ENCODE measurements at regions not wholly inside any gene's neighbourhood (a gene's known extent, or its start where the extent isn't known, plus 50 kb on each side); places are given as distances from the start of the nearest gene placed in this dataset.

DNA sequence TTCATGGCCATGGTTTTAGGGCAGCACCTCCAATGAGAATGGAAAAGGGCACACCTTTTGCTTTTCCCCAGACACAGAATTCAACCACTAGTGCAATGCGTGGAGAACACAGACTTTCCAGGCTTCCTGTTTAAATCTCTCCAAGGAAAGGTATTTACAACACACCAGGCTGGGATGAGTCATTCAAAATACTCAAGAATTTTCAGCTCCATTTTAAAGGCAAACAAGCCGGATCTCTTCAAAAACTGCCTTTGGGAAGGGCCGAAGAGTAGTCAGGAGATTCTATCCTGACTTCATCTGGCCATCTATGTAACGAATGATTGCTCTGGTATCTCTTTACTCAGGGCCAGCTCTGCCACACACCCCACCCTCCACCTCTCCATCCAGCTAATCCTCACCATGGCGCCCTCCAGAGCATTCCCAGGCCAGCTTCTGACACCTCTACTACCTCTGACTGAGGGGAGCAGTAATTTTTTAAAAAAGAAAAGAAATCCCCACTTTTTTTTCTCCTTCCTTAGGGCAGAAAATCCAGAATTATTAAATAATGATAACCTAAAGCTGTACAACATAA lies 254.6 kb downstream of the LY86 start:
- Mint-ChIP-seq H3K36me3 (peaks cover 1% of the 10 kb centered on the region), H3K4me3 (no peak overlapping the region), H3K27me3 (no peaks in the 10 kb centered on the region)

DNA sequence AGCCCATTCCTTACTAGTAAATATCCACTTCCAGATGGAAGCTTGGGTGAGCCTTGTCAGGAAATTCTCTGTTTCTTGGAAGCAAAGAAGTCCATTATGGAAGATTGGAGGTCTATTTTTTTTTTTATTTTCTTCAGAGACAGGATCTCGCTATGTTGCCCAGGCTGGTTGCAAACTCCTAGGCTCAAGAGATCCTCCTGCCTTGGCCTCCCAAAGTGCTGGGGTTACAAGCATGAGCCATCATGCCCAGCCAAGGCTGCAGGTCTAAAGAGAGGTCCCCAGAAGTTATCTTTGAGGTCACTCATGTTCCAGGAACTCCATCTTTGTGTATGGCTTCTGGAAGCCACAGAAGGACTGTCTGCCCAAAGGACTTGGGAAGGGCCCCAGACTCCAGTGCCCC lies 255.3 kb downstream of the LY86 start:
- Mint-ChIP-seq H3K9me3 (peaks cover 5% of the 10 kb centered on the region), H3K27me3 (no peaks in the 10 kb centered on the region), H3K4me1 (no peaks in the 10 kb centered on the region), H3K4me3 (no peak overlapping the region), H3K36me3 (peaks cover 1% of the 10 kb centered on the region), H3K27ac (no peak overlapping the region)

More for the DNA sequence above, 254.6 kb downstream of the LY86 start:
- H3K27ac Mint-ChIP-seq: no peak overlapping the region
- H3K4me1 Mint-ChIP-seq: no peaks in the 10 kb centered on the region
- H3K9me3 Mint-ChIP-seq: peaks cover 5% of the 10 kb centered on the region

DNA sequence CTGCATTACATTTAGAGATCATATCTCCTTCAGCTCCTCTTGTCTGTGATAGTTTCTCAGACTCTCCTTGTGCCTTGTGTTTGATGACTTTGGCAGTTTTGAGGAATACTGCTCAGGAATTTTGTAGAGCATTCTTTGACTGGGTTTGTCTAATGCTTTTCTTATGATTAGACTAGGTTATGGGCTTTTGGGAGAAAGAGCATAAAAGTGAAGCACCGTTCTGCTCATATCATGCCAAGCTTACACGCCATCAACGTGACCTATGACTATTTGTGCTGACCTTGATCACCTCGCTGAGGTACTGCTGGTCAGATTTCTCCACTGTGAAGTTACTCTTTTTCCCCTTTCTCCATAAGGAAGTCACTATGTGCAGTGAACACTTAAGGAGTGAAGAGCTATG lies 256.0 kb downstream of the LY86 start:
- Mint-ChIP-seq H3K9me3 (peaks cover 5% of the 10 kb centered on the region), H3K4me3 (no peak overlapping the region), H3K27me3 (no peaks in the 10 kb centered on the region), H3K36me3 (peaks cover 1% of the 10 kb centered on the region), H3K4me1 (no peaks in the 10 kb centered on the region), H3K27ac (no peak overlapping the region)

GRCh38 chr6:6845603-6846002 lies 257.1 kb downstream of the LY86 start:
- Mint-ChIP-seq H3K36me3 (peaks cover 1% of the 10 kb centered on the region), H3K27ac (no peak overlapping the region), H3K27me3 (no peaks in the 10 kb centered on the region), H3K4me1 (no peaks in the 10 kb centered on the region), H3K9me3 (peaks cover 5% of the 10 kb centered on the region), H3K4me3 (no peak overlapping the region)

DNA sequence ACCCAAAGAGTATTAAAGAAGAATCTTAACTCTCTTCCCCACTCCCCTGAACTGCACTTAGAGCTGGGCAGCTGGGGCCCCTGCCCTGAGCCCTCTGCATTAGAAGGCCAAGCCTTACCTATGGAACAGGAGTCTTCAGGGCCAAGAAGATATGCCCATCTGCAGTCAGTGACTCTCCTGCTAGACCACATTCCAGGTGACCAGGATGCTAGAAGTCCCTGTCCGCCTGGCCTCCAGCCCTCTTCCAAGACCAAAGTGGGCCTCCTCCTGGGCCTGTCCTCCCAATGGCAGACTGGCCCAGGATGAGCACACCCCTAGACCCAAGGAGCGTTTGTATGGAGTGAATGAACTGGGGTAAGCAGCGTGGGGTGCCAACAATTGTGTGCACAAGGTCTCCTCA lies 259.1 kb downstream of the LY86 start:
- no peak overlapping the region for H3K4me3 Mint-ChIP-seq
- peaks cover 5% of the 10 kb centered on the region for H3K9me3 Mint-ChIP-seq
- no peaks in the 10 kb centered on the region for H3K27me3 Mint-ChIP-seq
- peaks cover 1% of the 10 kb centered on the region for H3K36me3 Mint-ChIP-seq
- no peaks in the 10 kb centered on the region for H3K4me1 Mint-ChIP-seq
- H3K27ac Mint-ChIP-seq: no peak overlapping the region

GRCh38 chr6:6851059-6851948 lies 256.5 kb upstream of the RREB1 start:
- no peaks in the 10 kb centered on the region for H3K27me3 Mint-ChIP-seq
- peaks cover 1% of the 10 kb centered on the region for H3K36me3 Mint-ChIP-seq
- peaks cover under 1% of the 10 kb centered on the region for H3K9me3 Mint-ChIP-seq
- no peak overlapping the region for H3K27ac Mint-ChIP-seq
- H3K4me1 Mint-ChIP-seq: peaks cover 10% of the 10 kb centered on the region
- no peak overlapping the region for H3K4me3 Mint-ChIP-seq

GRCh38 chr6:6851949-6852261 lies 255.9 kb upstream of the RREB1 start:
- Mint-ChIP-seq H3K4me1 (peaks cover 16% of the 10 kb centered on the region), H3K36me3 (peaks cover 1% of the 10 kb centered on the region), H3K27ac (no peak overlapping the region), H3K4me3 (no peak overlapping the region), H3K9me3 (no peaks in the 10 kb centered on the region), H3K27me3 (no peaks in the 10 kb centered on the region)

GRCh38 chr6:6856538-6857523 lies 250.9 kb upstream of the RREB1 start:
- H3K9me3 Mint-ChIP-seq: no peaks in the 10 kb centered on the region
- peak overlapping the region; percentile 43 for H3K27ac Mint-ChIP-seq
- peaks cover 29% of the 10 kb centered on the region for H3K4me1 Mint-ChIP-seq
- H3K27me3 Mint-ChIP-seq: no peaks in the 10 kb centered on the region
- H3K4me3 Mint-ChIP-seq: peak overlapping the region; percentile 68
- H3K36me3 Mint-ChIP-seq: no peaks in the 10 kb centered on the region

- H3K27ac Mint-ChIP-seq: no peak overlapping the region
- no peaks in the 10 kb centered on the region for H3K9me3 Mint-ChIP-seq
- H3K27me3 Mint-ChIP-seq: no peaks in the 10 kb centered on the region
- H3K4me3 Mint-ChIP-seq: no peak overlapping the region
- H3K4me1 Mint-ChIP-seq: peaks cover 29% of the 10 kb centered on the region
- H3K36me3 Mint-ChIP-seq: no peaks in the 10 kb centered on the region
Observed at GRCh38 chr6:6857528-6857927, 250.2 kb upstream of the RREB1 start.

GRCh38 chr6:6858533-6858982 lies 249.2 kb upstream of the RREB1 start:
- H3K4me3 Mint-ChIP-seq: no peak overlapping the region
- H3K4me1 Mint-ChIP-seq: peaks cover 29% of the 10 kb centered on the region
- H3K36me3 Mint-ChIP-seq: no peaks in the 10 kb centered on the region
- H3K9me3 Mint-ChIP-seq: no peaks in the 10 kb centered on the region
- no peak overlapping the region for H3K27ac Mint-ChIP-seq
- no peaks in the 10 kb centered on the region for H3K27me3 Mint-ChIP-seq

DNA sequence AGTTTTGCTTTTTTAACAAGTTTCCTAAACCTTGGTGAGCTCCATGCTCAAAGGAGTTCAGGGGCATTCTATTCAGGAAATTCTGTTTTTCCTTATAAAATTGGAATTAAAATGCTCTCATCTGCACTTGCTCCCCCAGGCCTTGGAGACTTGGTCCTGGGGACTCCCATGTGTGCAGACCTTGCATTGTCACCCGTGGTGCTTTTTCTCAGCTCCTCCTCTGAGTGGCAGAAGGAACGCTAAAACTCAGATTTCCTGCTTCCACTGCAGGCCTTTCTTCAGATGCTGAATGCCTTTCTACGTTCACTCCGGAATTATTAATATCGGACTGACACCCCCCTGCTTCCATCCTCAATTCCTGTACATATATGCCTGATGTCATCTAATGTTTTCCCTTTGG lies 248.7 kb upstream of the RREB1 start:
- Mint-ChIP-seq H3K36me3 (no peaks in the 10 kb centered on the region), H3K4me1 (peaks cover 29% of the 10 kb centered on the region), H3K27ac (no peak overlapping the region), H3K9me3 (no peaks in the 10 kb centered on the region), H3K27me3 (no peaks in the 10 kb centered on the region), H3K4me3 (no peak overlapping the region)

DNA sequence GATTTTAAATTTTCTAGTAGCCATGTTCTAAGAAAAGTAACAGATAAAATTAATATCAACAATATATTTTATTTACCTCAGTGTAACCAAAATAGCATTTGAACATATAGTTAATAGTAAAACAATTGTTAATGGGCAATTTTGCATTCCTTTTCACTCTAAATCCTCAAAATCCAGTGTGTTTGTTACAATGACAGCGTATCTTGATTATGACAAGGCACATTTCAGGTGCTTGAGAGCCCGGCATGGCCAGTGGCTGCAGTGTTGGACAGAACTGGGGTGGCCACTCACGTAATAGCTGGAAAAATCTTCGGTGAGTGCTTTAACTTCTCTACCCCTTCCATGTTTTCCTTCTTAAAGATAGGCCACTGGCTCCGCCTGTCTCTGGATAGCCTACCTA lies 248.0 kb upstream of the RREB1 start:
- H3K27ac Mint-ChIP-seq: no peak overlapping the region
- no peaks in the 10 kb centered on the region for H3K36me3 Mint-ChIP-seq
- H3K9me3 Mint-ChIP-seq: no peaks in the 10 kb centered on the region
- no peak overlapping the region for H3K4me3 Mint-ChIP-seq
- peaks cover 29% of the 10 kb centered on the region for H3K4me1 Mint-ChIP-seq
- H3K27me3 Mint-ChIP-seq: no peaks in the 10 kb centered on the region

DNA sequence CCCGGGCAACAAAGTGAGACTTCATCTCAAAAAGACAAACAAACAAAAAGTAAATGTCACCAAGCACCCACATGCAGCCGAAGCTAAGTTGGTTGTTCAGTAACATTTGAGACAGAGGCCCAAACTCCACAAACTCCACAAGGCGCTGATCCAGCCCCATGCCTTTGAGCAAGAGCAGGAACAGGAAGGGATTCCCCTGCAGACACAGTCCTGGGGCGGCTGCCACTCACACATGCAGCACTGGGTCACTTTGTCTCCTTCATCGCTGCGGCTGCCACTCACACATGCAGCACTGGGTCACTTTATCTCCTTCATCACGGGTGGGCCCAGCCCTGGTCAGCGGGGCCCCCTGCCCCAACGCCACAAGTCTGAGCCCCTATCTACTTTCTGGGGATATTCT lies 246.9 kb upstream of the RREB1 start:
- H3K4me3 Mint-ChIP-seq: no peak overlapping the region
- H3K4me1 Mint-ChIP-seq: peaks cover 22% of the 10 kb centered on the region
- H3K27ac Mint-ChIP-seq: no peak overlapping the region
- H3K27me3 Mint-ChIP-seq: no peaks in the 10 kb centered on the region
- no peaks in the 10 kb centered on the region for H3K9me3 Mint-ChIP-seq
- no peaks in the 10 kb centered on the region for H3K36me3 Mint-ChIP-seq

GRCh38 chr6:6861351-6861894 lies 246.3 kb upstream of the RREB1 start:
- Mint-ChIP-seq H3K36me3 (no peaks in the 10 kb centered on the region), H3K4me3 (no peak overlapping the region), H3K4me1 (peaks cover 17% of the 10 kb centered on the region), H3K27ac (no peak overlapping the region), H3K9me3 (no peaks in the 10 kb centered on the region), H3K27me3 (no peaks in the 10 kb centered on the region)

DNA sequence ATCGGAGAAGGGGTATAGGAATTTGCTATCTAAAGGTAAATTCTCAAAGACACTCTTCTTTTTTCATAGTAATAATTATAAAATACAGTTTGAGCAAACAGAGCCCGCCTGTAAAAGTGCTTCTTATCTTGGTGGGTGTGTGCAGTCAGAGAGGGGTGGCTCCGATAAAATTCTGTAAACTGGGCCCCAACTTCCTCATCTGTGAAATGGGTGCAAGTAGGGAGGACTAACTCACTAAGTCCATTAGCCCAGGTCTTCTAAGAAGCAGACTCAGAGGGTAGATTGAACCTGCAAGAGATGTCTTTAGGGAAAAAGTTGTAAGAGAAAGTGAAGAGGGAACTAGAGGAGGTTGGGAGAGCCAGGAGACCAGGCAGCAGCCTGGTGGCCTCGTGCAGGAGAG lies 245.8 kb upstream of the RREB1 start:
- H3K4me1 Mint-ChIP-seq: peaks cover 12% of the 10 kb centered on the region
- H3K4me3 Mint-ChIP-seq: no peak overlapping the region
- no peaks in the 10 kb centered on the region for H3K27me3 Mint-ChIP-seq
- no peak overlapping the region for H3K27ac Mint-ChIP-seq
- no peaks in the 10 kb centered on the region for H3K36me3 Mint-ChIP-seq
- no peaks in the 10 kb centered on the region for H3K9me3 Mint-ChIP-seq

Data from activated naive CD4-positive, alpha-beta T cell treated with anti-CD3 and anti-CD28 coated beads, Interleukin-2, amount 50 U/mL, for 24 hours (primary cell).